ENCODE measurements at regions not wholly inside any gene's neighbourhood (a gene's known extent, or its start where the extent isn't known, plus 50 kb on each side); places are given as distances from the start of the nearest gene placed in this dataset.
"Not testable (repeated sequence)": the region's sequence is repeated elsewhere in the genome, so short reads cannot be mapped to it uniquely, and the experiment has no call there.

GRCh38 chr2:20115902-20116301, 64.5 kb upstream of the LAPTM4A start:
- Histone ChIP-seq H3K27ac (ENCODE audit: poor library complexity, severe bottlenecking) (no peak overlapping the region), H3K9me3 (ENCODE audit: severe bottlenecking) (no peaks in the 10 kb centered on the region), H3K4me1 (ENCODE audit: insufficient read depth, poor library complexity, severe bottlenecking) (no peaks in the 10 kb centered on the region), H3K27me3 (ENCODE audit: insufficient read depth, poor library complexity, severe bottlenecking) (no peaks in the 10 kb centered on the region), H3K4me3 (ENCODE audit: severe bottlenecking) (no peak overlapping the region), H3K36me3 (ENCODE audit: low read depth) (no peaks in the 10 kb centered on the region)
- TF ChIP-seq CTCF (IDR thresholded peaks at IDR 0.05; ENCODE audit: poor library complexity, severe bottlenecking) = no peak
- ATAC-seq (ENCODE audit: low read depth) (no peak), DNase-seq (ENCODE audit: low spot score) (no peak)

GRCh38 chr2:20115374-20115773, 63.9 kb upstream of the LAPTM4A start:
- no peak for TF ChIP-seq CTCF (IDR thresholded peaks at IDR 0.05; ENCODE audit: poor library complexity, severe bottlenecking)
- no peak for ATAC-seq (ENCODE audit: low read depth)
- Histone ChIP-seq H3K4me3 (ENCODE audit: severe bottlenecking) (no peak overlapping the region), H3K4me1 (ENCODE audit: insufficient read depth, poor library complexity, severe bottlenecking) (no peaks in the 10 kb centered on the region), H3K36me3 (ENCODE audit: low read depth) (no peaks in the 10 kb centered on the region), H3K27me3 (ENCODE audit: insufficient read depth, poor library complexity, severe bottlenecking) (no peaks in the 10 kb centered on the region), H3K9me3 (ENCODE audit: severe bottlenecking) (no peaks in the 10 kb centered on the region), H3K27ac (ENCODE audit: poor library complexity, severe bottlenecking) (no peak overlapping the region)
- DNase-seq (ENCODE audit: low spot score) = no peak

- Histone ChIP-seq H3K36me3 (ENCODE audit: low read depth) (no peaks in the 10 kb centered on the region), H3K27ac (ENCODE audit: poor library complexity, severe bottlenecking) (no peak overlapping the region), H3K4me3 (ENCODE audit: severe bottlenecking) (no peak overlapping the region), H3K9me3 (ENCODE audit: severe bottlenecking) (no peaks in the 10 kb centered on the region), H3K27me3 (ENCODE audit: insufficient read depth, poor library complexity, severe bottlenecking) (no peaks in the 10 kb centered on the region), H3K4me1 (ENCODE audit: insufficient read depth, poor library complexity, severe bottlenecking) (peaks cover 4% of the 10 kb centered on the region)
- TF ChIP-seq CTCF (IDR thresholded peaks at IDR 0.05; ENCODE audit: poor library complexity, severe bottlenecking) = no peak
- peak; percentile 31; the same call in 1 of the 3 replicates for ATAC-seq (ENCODE audit: low read depth)
- no peak for DNase-seq (ENCODE audit: low spot score)
Observed at GRCh38 chr2:20113986-20114938, 62.8 kb upstream of the LAPTM4A start.

GRCh38 chr2:20113004-20113796, 61.8 kb upstream of the LAPTM4A start:
- no peak for DNase-seq (ENCODE audit: low spot score)
- Histone ChIP-seq H3K27ac (ENCODE audit: poor library complexity, severe bottlenecking) (no peak overlapping the region), H3K4me3 (ENCODE audit: severe bottlenecking) (no peak overlapping the region), H3K4me1 (ENCODE audit: insufficient read depth, poor library complexity, severe bottlenecking) (peaks cover 12% of the 10 kb centered on the region), H3K27me3 (ENCODE audit: insufficient read depth, poor library complexity, severe bottlenecking) (no peaks in the 10 kb centered on the region), H3K9me3 (ENCODE audit: severe bottlenecking) (no peaks in the 10 kb centered on the region), H3K36me3 (ENCODE audit: low read depth) (no peaks in the 10 kb centered on the region)
- ATAC-seq (ENCODE audit: low read depth) = no peak
- no peak for TF ChIP-seq CTCF (IDR thresholded peaks at IDR 0.05; ENCODE audit: poor library complexity, severe bottlenecking)

GRCh38 chr2:20112361-20112760, 60.9 kb upstream of the LAPTM4A start:
- not testable (repeated sequence) for H3K9me3 ChIP-seq (ENCODE audit: severe bottlenecking); H3K27me3 ChIP-seq (ENCODE audit: insufficient read depth, poor library complexity, severe bottlenecking); DNase-seq (ENCODE audit: low spot score)

More at GRCh38 chr2:20112361-20112760, 60.9 kb upstream of the LAPTM4A start:
- H3K36me3 ChIP-seq (ENCODE audit: low read depth); H3K27ac ChIP-seq (ENCODE audit: poor library complexity, severe bottlenecking); H3K4me3 ChIP-seq (ENCODE audit: severe bottlenecking); ATAC-seq (ENCODE audit: low read depth): not testable (repeated sequence)
- H3K4me1 ChIP-seq (ENCODE audit: insufficient read depth, poor library complexity, severe bottlenecking) = peaks cover 19% of the 10 kb centered on the region

All from RWPE2 (cell line).